Ishikawa (cell line): ENCODE measurements at regions not wholly inside any gene's neighbourhood (a gene's known extent, or its start where the extent isn't known, plus 50 kb on each side); places are given as distances from the start of the nearest gene placed in this dataset.

Experiments used
- CEBPB ChIP-seq: IDR thresholded peaks from 2 replicates; pipeline ENCODE4 v1.6.1; 2012
- CREB1 ChIP-seq: IDR thresholded peaks from 2 replicates; pipeline ENCODE4 v1.6.1; 2012; ENCODE audit warnings: low read depth
- EGR1 ChIP-seq: IDR thresholded peaks from 2 replicates; pipeline ENCODE4 v1.6.1; 2012
- EP300 ChIP-seq: IDR thresholded peaks from 2 replicates; pipeline ENCODE4 v1.6.1; 2012; ENCODE audit warnings: borderline replicate concordance
- FOXM1 ChIP-seq: IDR thresholded peaks from 2 replicates; pipeline ENCODE4 v1.6.1; 2012; ENCODE audit warnings: low read depth, borderline replicate concordance
- NFIC ChIP-seq: IDR thresholded peaks from 2 replicates; pipeline ENCODE4 v1.6.1; 2012
- RAD21 ChIP-seq: IDR thresholded peaks from 2 replicates; pipeline ENCODE4 v1.6.1; 2012; ENCODE audit warnings: low read depth
- TAF1 ChIP-seq: IDR thresholded peaks from 2 replicates; pipeline ENCODE4 v1.6.1; 2012; ENCODE audit warnings: low read depth, mild to moderate bottlenecking
- TCF12 ChIP-seq: IDR thresholded peaks from 2 replicates; pipeline ENCODE4 v1.6.1; 2012; ENCODE audit warnings: low read depth
- TEAD4 ChIP-seq: IDR thresholded peaks from 2 replicates; pipeline ENCODE4 v1.6.1; 2012
- USF1 ChIP-seq: IDR thresholded peaks from 2 replicates; pipeline ENCODE4 v1.6.1; 2012
- YY1 ChIP-seq: IDR thresholded peaks from 2 replicates; pipeline ENCODE4 v1.6.1; 2012; ENCODE audit warnings: low read depth
- ZBTB7A ChIP-seq: IDR thresholded peaks from 2 replicates; pipeline ENCODE4 v1.6.1; 2012; ENCODE audit warnings: low read depth
- TF ChIP-seq, protein P1 (sequence below): IDR thresholded peaks from 2 replicates; pipeline ENCODE4 v1.6.1; 2012; ENCODE audit warnings: low read depth, mild to moderate bottlenecking
- TF ChIP-seq, protein P2 (sequence below): IDR thresholded peaks from 2 replicates; pipeline ENCODE4 v1.6.1; 2012

DNA sequence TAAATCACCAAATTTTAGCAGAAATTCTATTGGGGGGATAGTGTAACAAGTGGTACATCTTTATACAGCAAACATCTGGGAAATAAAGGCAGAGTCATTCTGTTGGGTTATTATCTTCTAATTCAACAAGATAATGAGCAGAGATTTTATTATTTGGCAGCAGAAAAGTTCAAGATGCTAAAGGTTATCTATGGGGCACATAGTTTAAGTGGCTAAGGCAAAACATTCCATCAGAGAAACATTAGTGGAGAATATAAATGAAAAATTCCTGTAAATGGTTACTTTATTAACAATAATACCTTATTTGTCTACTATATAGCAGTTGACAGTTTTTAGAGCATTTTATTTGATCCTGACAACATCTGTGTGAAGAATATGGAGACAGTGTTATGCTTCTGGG, 815.7 kb downstream of the NCAM2 start:
- TF ChIP-seq USF1: no peak
- no peak for TF ChIP-seq NFIC

DNA sequence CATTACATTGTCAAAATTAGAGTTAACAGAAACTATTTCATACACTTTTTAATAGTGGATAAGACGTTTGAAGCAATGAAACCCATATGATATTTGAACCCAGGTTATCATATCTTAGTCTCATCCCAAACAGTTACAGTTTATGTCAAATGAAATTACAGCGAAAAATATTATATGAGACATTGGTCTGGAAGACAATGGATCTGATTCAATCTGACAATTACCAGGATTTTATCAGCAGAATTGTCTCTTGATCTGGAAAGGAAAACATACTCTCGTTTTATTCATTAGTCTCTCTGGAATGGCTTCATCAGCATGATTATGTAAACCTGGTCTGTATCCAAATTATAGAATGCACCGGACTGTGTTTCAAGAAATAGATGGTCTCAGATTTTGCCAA, 818.6 kb downstream of the NCAM2 start:
- no peak for TF ChIP-seq EGR1
- TF ChIP-seq, protein P1, sequence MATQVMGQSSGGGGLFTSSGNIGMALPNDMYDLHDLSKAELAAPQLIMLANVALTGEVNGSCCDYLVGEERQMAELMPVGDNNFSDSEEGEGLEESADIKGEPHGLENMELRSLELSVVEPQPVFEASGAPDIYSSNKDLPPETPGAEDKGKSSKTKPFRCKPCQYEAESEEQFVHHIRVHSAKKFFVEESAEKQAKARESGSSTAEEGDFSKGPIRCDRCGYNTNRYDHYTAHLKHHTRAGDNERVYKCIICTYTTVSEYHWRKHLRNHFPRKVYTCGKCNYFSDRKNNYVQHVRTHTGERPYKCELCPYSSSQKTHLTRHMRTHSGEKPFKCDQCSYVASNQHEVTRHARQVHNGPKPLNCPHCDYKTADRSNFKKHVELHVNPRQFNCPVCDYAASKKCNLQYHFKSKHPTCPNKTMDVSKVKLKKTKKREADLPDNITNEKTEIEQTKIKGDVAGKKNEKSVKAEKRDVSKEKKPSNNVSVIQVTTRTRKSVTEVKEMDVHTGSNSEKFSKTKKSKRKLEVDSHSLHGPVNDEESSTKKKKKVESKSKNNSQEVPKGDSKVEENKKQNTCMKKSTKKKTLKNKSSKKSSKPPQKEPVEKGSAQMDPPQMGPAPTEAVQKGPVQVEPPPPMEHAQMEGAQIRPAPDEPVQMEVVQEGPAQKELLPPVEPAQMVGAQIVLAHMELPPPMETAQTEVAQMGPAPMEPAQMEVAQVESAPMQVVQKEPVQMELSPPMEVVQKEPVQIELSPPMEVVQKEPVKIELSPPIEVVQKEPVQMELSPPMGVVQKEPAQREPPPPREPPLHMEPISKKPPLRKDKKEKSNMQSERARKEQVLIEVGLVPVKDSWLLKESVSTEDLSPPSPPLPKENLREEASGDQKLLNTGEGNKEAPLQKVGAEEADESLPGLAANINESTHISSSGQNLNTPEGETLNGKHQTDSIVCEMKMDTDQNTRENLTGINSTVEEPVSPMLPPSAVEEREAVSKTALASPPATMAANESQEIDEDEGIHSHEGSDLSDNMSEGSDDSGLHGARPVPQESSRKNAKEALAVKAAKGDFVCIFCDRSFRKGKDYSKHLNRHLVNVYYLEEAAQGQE: no peak
- TF ChIP-seq, protein P2, sequence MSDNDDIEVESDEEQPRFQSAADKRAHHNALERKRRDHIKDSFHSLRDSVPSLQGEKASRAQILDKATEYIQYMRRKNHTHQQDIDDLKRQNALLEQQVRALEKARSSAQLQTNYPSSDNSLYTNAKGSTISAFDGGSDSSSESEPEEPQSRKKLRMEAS: no peak
- TF ChIP-seq NFIC: no peak
- TF ChIP-seq ZBTB7A: no peak
- no peak for TF ChIP-seq FOXM1
- TF ChIP-seq RAD21: no peak
- no peak for TF ChIP-seq TEAD4
- no peak for TF ChIP-seq USF1
- no peak for TF ChIP-seq CEBPB
- no peak for TF ChIP-seq YY1
- no peak for TF ChIP-seq TCF12
- TF ChIP-seq TAF1: no peak
- no peak for TF ChIP-seq EP300
- no peak for TF ChIP-seq CREB1

DNA sequence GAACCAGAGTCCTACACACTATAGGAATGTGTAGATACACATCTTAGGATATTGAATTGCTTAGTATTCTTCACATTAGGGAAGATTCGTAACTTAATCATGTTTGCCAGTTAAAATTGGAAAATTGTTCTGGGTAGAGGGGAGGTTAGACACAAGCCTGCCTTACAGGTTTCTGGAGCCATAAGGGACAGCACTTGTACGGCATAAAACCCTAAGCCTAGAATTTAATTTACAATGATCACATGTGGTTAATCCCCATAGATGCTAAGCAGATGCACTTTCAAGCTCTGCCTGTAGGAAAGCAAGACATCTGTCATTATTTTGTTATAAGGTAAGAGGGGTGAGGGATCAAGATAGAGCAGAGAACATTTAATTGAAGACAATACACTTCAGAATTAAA, 820.7 kb downstream of the NCAM2 start:
- TF ChIP-seq CEBPB (no peak), YY1 (no peak), TAF1 (no peak), EP300 (no peak), RAD21 (no peak), TEAD4 (no peak)
- TF ChIP-seq, protein P2: no peak
- TF ChIP-seq, protein P1: no peak

DNA sequence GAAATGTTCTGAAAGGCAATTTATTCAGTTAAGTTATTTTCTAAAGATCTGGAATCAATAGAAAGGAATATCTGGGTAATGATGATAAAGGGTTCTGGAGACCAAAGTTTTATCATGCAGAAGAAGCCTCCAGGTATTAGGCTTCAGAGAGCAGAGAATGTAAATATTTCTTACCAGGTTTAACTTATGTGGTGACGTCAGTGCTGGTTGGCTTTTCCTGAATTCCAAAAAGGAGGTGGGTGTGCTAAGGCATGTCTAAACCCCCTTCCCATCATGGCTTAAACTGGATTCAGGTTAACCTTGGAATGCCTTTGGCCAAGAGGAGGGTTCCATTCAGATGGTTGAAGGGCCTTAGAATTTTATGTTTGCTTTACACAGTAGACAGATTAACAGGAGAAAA, 829.9 kb downstream of the NCAM2 start:
- no peak for TF ChIP-seq ZBTB7A
- TF ChIP-seq, protein P2: no peak

DNA sequence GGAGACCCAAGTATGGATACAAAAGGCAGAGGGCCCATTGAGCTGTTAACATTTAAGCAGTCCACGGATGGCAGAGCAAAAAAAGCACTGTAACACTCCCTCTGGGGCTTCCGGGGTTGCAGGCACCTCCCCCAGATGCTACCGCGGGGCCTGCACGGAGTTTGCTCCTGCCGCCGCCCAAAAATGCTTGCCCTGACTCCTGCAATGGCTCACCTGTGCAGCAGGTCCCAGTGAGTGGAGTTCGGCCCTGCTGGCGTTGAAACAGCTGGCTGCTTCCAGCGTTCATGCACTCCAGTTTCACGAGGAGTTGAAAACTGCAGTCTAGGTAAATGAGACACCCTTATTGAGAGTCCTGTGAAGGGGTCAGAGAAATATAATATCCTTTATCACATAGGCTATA, 832.8 kb downstream of the NCAM2 start:
- TF ChIP-seq NFIC (no peak), EP300 (no peak), CREB1 (no peak), ZBTB7A (no peak), EGR1 (no peak), YY1 (no peak), TAF1 (no peak), CEBPB (no peak), USF1 (no peak), FOXM1 (no peak), RAD21 (no peak), TEAD4 (no peak), TCF12 (no peak)
- TF ChIP-seq, protein P2: no peak
- TF ChIP-seq, protein P1: no peak
